ENCODE measurements at regions not wholly inside any gene's neighbourhood (a gene's known extent, or its start where the extent isn't known, plus 50 kb on each side); places are given as distances from the start of the nearest gene placed in this dataset.
"Not testable (repeated sequence)": the region's sequence is repeated elsewhere in the genome, so short reads cannot be mapped to it uniquely, and the experiment has no call there.

DNA sequence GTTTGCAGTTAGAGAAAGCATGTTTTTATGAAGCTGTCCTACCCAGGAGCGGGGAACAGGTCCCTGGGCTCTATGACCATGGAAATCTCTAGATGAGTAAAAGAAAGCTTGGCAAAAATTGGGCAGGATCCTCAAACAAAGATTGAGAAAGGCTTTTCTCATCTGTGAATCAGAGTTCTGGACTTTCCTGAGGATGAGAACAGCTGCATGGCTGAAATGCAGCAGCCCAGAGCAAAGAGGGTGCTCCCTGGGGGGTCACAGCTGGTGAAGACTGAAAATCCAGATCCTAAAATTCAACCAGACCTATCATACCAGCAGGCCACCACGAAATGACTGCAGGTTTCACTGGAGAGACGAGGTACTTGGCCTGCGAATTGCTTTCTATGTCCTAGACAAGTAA lies 65.7 kb upstream of the APP start:
- H3K9me3 ChIP-seq (ENCODE audit: control insufficient read depth in 1 of 2, insufficient read depth in 1 of 2, low read depth in 1 of 2, low read length in 2 of 2), result no peaks in the 10 kb centered on the region
- ChIA-PET POLR2A (no interaction called here), CTCF (no interaction called here), RAD21 (ENCODE audit: low non-redundant PET in 1 of 2, low total read pairs in 2 of 2, uncharacterized antibody in 2 of 2, unreplicated experiment in 2 of 2) (no interaction called here)
- DNase-seq (ENCODE audit: low read depth, low spot score) (no peak), ATAC-seq (no peak)
- no peak for TF ChIP-seq YY1 (IDR thresholded peaks at IDR 0.05; ENCODE audit: extremely low read depth, insufficient replicate concordance, low read depth, low read length)
- H4K20me1 ChIP-seq (ENCODE audit: insufficient read depth), result no peaks in the 10 kb centered on the region
- no peak overlapping the region for H3K4me2 ChIP-seq (ENCODE audit: low read length)
- H3K27ac ChIP-seq (ENCODE audit: low read depth, low read length), result no peak overlapping the region
- H3K9ac ChIP-seq (ENCODE audit: low read length), result no peak overlapping the region
- intact Hi-C loops (cut with micrococcal nuclease), result no loop called here
- H3K27me3 ChIP-seq (ENCODE audit: insufficient read depth, low read length), result peaks cover 14% of the 10 kb centered on the region
- no peak overlapping the region for H3K4me3 ChIP-seq (replicated peaks in 1 of 2; ENCODE audit: low read depth in 1 of 2, low read length in 2 of 2)
- H3K79me2 ChIP-seq (ENCODE audit: insufficient read depth, low read length), result no peaks in the 10 kb centered on the region
- no peaks in the 10 kb centered on the region for H3K9me2 ChIP-seq (ENCODE audit: insufficient read depth)
- no TSS peak for BruUV-seq (replicated peaks)
- H3K36me3 ChIP-seq (ENCODE audit: control insufficient read depth in 1 of 2, insufficient read depth in 2 of 2, low read length in 2 of 2), result no peaks in the 10 kb centered on the region
- no peaks in the 10 kb centered on the region for H3K4me1 ChIP-seq (ENCODE audit: control insufficient read depth in 1 of 2, insufficient read depth in 2 of 2, low read length in 2 of 2)
- H2AFZ ChIP-seq (ENCODE audit: low read depth, low read length, poor library complexity, severe bottlenecking), result no peak overlapping the region

DNA sequence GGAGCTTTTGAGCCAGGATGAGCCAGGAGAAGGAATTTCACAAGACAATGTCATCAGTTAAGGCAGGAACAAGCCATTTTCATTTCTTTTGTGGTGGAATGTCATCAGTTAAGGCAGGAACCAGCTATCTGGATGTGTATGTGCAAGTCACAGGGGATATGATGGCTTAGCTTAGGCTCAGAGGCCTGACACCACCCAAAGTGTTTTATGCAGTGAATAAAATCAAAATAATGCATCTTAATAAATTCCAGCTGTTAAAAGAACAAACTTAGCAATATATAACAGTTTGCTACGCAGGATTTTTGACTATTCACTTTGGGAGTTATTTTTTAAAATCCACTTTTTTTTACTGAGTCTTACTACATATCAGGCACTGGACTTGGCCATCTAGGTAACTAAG lies 62.7 kb upstream of the APP start:
- POLR2A ChIA-PET; H4K20me1 ChIP-seq (ENCODE audit: insufficient read depth); H3K9me2 ChIP-seq (ENCODE audit: insufficient read depth); H3K27ac ChIP-seq (ENCODE audit: low read depth, low read length); ATAC-seq; H2AFZ ChIP-seq (ENCODE audit: low read depth, low read length, poor library complexity, severe bottlenecking); H3K4me1 ChIP-seq (ENCODE audit: control insufficient read depth in 1 of 2, insufficient read depth in 2 of 2, low read length in 2 of 2); H3K9ac ChIP-seq (ENCODE audit: low read length); intact Hi-C loops (cut with micrococcal nuclease); RAD21 ChIA-PET (ENCODE audit: low non-redundant PET in 1 of 2, low total read pairs in 2 of 2, uncharacterized antibody in 2 of 2, unreplicated experiment in 2 of 2); CTCF ChIA-PET; BruUV-seq (replicated peaks); DNase-seq (ENCODE audit: low read depth, low spot score); H3K79me2 ChIP-seq (ENCODE audit: insufficient read depth, low read length); H3K4me2 ChIP-seq (ENCODE audit: low read length); H3K9me3 ChIP-seq (ENCODE audit: control insufficient read depth in 1 of 2, insufficient read depth in 1 of 2, low read depth in 1 of 2, low read length in 2 of 2); H3K36me3 ChIP-seq (ENCODE audit: control insufficient read depth in 1 of 2, insufficient read depth in 2 of 2, low read length in 2 of 2); H3K4me3 ChIP-seq (replicated peaks in 1 of 2; ENCODE audit: low read depth in 1 of 2, low read length in 2 of 2): not testable (repeated sequence)
- peaks cover 14% of the 10 kb centered on the region for H3K27me3 ChIP-seq (ENCODE audit: insufficient read depth, low read length)

GRCh38 chr21:26232491-26232890 lies 61.9 kb upstream of the APP start:
- POLR2A ChIA-PET; H4K20me1 ChIP-seq (ENCODE audit: insufficient read depth); H3K79me2 ChIP-seq (ENCODE audit: insufficient read depth, low read length); DNase-seq (ENCODE audit: low read depth, low spot score); H3K9me3 ChIP-seq (ENCODE audit: control insufficient read depth in 1 of 2, insufficient read depth in 1 of 2, low read depth in 1 of 2, low read length in 2 of 2); ATAC-seq; H3K9me2 ChIP-seq (ENCODE audit: insufficient read depth); H3K27ac ChIP-seq (ENCODE audit: low read depth, low read length); H3K4me3 ChIP-seq (replicated peaks in 1 of 2; ENCODE audit: low read depth in 1 of 2, low read length in 2 of 2); RAD21 ChIA-PET (ENCODE audit: low non-redundant PET in 1 of 2, low total read pairs in 2 of 2, uncharacterized antibody in 2 of 2, unreplicated experiment in 2 of 2); H3K27me3 ChIP-seq (ENCODE audit: insufficient read depth, low read length); CTCF ChIA-PET; H3K36me3 ChIP-seq (ENCODE audit: control insufficient read depth in 1 of 2, insufficient read depth in 2 of 2, low read length in 2 of 2); BruUV-seq (replicated peaks); H2AFZ ChIP-seq (ENCODE audit: low read depth, low read length, poor library complexity, severe bottlenecking); H3K9ac ChIP-seq (ENCODE audit: low read length); intact Hi-C loops (cut with micrococcal nuclease); H3K4me1 ChIP-seq (ENCODE audit: control insufficient read depth in 1 of 2, insufficient read depth in 2 of 2, low read length in 2 of 2): not testable (repeated sequence)
- peak overlapping the region; percentile 33 for H3K4me2 ChIP-seq (ENCODE audit: low read length)

Measured in HCT116 (cell line).